GM19023 (cell line): ENCODE measurements at regions not wholly inside any gene's neighbourhood (a gene's known extent, or its start where the extent isn't known, plus 50 kb on each side); places are given as distances from the start of the nearest gene placed in this dataset.

Experiments used
- ATAC-seq: cut with Tn5 transposase; IDR thresholded peaks from one replicate; pipeline ENCODE4 v1.9.1; 2021; ENCODE audit warnings: mild to moderate bottlenecking, moderate library complexity; ENCODE audit not compliant: unreplicated experiment

GRCh38 chr10:83352588-83352987 is 786.7 kb upstream of the GHITM start:
- no peak for ATAC-seq

DNA sequence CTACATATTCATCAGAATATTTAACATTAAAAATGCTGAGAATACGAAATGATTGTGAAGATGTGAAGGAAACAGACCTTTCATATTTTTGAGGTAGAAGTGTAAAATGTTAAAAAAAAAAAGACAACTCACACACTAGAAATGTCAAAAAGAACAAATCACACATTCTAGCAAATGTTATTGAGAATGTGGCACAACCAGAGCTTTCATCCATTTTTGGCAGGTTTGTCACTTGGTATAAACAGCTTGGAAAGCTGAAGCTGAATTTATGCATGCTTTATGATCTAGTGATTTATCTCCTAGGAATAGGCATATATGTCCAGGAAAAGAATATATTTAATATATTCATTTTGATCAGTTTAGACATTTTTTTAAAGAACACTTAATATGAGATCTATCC is 784.9 kb upstream of the GHITM start:
- ATAC-seq: no peak

- ATAC-seq: no peak
Observed at GRCh38 chr10:83357004-83357403, 782.3 kb upstream of the GHITM start.

- no peak for ATAC-seq
Observed at GRCh38 chr10:83357627-83358026, 781.7 kb upstream of the GHITM start.

DNA sequence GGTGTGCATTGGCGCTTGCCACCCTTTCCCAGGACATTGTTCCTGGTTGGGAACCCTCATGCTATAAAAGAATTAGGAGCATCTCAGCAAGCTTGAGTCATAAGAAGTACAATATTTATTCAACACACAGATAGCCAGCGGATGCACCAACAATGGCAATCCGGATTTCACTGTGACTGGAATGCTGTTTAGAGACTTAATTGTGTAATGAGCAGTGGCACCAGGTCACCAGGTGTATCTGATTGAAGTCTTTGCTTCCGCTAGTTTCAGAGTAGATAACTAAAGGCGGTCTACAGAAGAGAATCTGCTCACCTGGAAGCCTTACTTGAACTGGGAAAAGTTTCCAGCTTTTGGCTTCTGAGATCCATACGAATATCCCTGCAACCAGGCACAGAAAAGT is 772.3 kb upstream of the GHITM start:
- no peak for ATAC-seq

DNA sequence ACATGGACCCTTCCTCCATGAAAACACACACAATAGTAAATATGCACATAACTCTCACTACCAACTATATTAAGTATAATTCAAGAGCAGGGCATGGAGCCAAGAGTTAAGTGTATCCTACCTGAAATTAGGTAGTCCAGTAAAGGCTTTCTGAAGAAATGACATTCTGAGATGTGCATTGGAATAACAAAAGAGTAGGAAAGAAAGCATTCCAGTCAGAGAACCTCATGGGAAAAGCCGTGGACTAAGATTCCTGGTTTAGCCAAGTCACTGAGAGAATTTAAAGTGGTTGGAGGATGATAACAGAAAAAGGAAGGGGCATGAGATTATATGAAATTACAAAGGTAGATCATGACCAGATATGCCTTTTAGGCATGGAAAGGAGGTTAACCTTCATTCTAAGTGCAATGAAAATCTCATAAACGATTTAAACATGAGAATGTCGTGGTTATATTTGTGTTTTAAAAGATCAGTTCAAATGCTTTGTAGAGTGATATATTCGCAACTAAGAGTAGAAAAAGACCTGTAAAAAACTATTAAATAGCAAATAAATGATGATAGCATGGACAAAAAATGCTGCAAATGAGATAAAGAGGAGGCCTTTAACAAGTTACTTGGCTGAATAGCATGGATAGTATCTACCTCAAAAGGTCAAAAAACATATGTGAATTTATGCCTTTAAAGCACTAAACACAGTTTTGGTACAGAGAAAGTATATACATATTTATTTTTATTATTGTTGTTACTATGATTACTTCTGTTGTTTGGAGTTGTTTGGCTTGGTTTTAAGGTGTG is 767.4 kb upstream of the GHITM start:
- ATAC-seq: no peak

DNA sequence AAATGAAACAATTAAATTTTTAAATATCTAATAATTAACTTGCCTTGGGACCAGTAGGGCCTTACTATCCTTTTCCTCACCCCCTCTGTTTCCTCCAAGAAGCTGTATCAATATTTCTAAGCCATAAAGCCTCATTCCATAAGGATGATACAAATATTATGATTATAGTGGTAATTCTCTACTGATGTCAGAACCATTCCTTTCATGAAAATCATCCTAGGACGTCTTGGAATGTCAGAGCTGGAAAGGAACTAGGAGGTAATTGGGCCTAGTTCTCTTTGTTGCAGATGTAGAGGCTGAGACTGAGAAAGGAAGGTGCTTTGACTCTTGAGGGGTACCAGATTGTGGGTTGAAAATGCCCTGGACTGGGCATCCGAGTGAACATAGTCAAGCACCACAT is 766.7 kb upstream of the GHITM start:
- no peak for ATAC-seq

DNA sequence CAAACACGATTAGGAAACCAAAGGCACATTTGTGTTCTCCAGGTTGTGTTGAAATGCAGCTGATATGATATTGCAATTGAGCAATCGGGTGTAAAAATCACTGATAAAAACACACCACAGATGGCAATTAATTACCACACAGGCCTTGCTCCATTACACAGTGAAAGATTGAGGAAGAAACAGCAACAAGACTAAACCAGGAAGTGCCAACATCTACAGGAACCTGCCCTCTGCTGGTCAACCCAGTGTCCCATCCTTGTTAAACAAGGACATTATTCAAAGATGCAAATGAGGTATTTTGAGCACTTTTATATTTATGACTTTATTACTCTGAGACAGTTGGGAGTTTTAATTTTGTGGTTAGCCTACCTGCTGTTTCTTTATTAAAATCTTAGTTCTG is 765.6 kb upstream of the GHITM start:
- no peak for ATAC-seq

- ATAC-seq: no peak
Observed at GRCh38 chr10:83374741-83375140, 764.6 kb upstream of the GHITM start.

DNA sequence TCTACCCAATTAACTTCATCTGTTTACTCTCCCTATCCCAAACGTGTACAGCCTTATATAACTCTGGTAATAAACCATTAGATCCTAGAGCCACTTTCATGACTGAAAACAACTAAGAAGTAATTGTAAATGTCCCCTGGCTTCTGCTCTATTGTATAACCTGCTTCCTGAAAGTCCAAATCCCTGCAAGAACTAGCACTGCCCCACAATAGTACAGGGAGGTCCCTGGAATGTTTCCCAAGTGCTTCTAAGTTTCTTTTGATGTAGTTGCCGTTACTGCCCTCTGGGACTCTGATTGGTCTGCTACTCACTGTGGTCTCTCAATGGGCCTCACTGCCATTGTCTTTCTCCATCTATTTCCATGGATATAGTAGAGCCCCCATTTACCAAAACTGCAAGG is 764.0 kb upstream of the GHITM start:
- no peak for ATAC-seq

DNA sequence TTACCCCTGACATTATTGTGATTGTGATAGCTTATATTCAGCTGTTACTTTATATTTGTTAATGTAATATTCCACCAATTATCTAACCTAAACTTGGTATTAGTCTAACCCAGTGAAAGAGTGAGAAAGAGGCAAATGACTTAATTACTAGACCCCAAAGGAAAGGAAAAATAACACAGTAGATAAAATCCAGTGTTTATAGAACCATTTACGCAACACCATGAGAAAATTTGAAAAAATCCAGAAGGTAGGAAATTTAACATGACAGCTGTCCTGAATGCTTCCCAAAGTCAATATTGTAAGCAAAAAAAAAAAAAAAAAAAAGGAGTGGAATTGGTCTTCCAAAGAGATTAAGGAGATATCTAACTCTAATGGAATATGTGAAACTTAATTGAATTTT is 741.5 kb upstream of the GHITM start:
- no peak for ATAC-seq

GRCh38 chr10:83410570-83410969 is 728.7 kb upstream of the GHITM start:
- no peak for ATAC-seq

DNA sequence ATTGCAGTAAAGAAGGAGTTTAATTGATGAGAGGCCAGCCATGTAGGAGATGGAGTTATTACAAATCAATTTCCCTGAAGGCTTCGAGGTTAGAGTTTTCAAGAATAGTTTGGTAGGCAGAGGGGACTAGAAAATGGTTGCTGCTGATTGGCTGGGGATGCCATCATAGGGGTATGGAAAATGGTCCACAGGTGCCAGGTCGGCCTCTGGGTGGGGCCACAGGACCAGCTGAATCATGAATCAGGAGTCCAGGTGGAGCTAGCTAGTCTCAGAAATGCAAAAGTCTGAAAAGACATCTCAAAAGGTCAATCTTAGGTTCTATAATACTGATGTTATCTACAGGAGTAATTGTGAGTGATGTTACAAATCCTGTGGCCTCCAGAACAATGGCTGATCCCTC is 714.0 kb upstream of the GHITM start:
- no peak for ATAC-seq

GRCh38 chr10:83427101-83427500 is 712.2 kb upstream of the GHITM start:
- ATAC-seq: no peak

- ATAC-seq: no peak
Observed at GRCh38 chr10:83432261-83433045, 706.9 kb upstream of the GHITM start.

DNA sequence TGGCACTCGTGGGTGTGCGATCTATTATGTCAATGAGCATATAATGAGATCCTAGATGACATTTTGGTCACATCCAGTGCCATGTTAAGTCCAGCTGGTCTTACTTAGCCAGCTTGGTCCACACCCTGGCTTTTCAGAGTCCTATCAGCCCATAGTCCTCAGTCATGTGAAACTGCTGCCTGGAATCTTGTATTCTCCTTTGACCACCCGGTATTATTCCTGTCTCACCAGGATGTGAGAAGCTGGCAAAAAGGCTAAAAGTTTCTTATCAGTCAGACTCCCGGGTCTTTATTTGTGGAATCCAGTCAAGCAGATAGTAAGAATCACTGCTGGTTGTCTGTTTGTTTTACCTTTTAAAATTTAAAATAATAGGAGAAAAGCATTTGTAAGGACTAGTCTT is 705.6 kb upstream of the GHITM start:
- ATAC-seq: no peak

DNA sequence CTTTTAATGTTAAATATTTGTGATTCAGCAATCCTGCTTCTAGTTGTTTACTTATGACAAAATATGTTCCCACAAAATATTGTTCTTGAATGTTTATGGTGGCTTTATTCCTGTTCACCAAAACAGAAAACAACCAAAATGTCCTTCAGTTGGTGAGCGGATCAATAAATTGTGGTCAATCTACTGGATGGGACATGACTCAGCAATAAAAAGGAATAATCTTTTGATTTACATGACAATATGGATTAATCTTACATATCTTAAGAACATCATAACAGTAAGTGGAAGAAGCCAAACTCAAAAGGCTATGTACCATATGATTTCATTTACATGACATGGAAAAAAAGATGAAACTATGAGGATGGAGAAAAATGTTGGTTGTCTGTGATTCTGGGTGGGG is 691.3 kb upstream of the GHITM start:
- ATAC-seq: no peak

DNA sequence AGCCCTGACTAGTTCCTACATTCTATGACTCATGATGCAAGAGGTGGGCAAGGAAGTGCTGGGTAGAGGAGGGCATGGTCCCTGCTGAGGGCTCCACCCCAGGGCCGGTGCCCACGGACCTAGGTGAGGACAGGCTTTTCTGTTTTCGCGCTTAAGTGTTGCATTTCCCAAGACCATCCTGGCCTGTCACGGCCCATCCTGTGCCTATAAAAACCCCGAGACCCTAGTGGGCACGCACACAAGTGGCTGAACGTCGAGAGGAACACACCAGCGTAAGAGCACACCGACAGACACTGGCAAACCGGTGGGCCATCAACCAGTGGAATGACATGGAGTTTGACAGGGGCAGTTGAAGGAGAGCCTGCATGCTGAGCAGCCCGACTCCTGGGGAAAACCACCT is 680.7 kb upstream of the GHITM start:
- ATAC-seq: no peak

DNA sequence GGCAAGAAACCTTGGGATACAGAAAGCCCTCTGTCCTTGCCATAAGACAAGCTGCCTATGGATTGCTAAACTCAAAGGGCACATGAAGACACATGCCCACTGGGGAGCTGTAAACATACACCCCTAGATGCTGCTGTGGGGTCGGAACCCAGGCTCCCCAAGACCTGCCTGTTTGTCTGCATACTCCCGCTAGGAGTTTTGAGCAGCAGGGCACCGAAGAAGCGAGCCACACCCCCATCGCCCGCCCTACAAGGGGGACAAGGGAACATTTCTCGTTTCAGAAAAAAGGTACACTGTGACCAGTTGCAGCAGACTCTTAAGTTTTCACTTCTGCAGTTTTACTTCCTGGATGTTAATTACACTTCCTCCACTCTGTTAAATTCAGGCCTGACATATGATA is 680.2 kb upstream of the GHITM start:
- ATAC-seq: no peak

DNA sequence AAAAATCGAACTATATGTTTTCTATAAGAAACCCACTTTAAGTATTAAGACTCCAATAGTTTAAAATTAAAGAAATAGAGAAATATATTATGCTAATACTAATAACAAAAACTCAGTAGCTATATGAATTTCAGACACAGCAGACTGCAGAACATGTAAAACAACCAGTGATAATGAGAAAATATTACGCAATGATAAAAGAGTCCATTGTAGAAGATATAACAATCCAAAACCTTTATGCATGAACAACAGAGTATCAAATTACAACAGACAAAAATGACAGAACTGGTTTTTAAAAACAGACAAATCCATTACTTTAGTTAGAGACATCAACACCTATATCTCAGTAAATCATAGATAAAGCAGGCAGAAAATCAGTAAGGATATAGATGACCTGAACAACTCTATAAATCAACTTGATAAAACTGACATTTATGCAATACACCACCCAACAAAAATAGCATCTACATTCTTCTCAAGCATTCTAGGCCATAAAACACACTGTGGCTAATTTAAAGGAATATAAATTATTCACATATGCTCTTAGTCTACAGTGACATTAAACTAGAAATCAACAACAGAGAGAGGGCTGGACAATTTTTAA is 669.5 kb upstream of the GHITM start:
- no peak for ATAC-seq

GRCh38 chr10:83476211-83476610 is 663.1 kb upstream of the GHITM start:
- ATAC-seq: no peak

- no peak for ATAC-seq
Observed at GRCh38 chr10:83489161-83489560, 650.1 kb upstream of the GHITM start.
